H9 (cell line): ENCODE measurements at regions not wholly inside any gene's neighbourhood (a gene's known extent, or its start where the extent isn't known, plus 50 kb on each side); places are given as distances from the start of the nearest gene placed in this dataset.

ENCODE experiments used
- DNase-seq: peaks from one replicate; pipeline ENCODE4 v3.0.0-alpha.2; 2017
- H2AFZ ChIP-seq: one replicate; pipeline ENCODE4 v1.6.1; 2013; ENCODE audit warnings: mild to moderate bottlenecking, low read length, control low read depth, moderate library complexity
- H2AK5ac ChIP-seq: 2 replicates; pipeline ENCODE4 v1.6.1; 2013; ENCODE audit warnings: low read length, control low read depth, mixed read lengths; ENCODE audit not compliant: insufficient read length
- H2BK120ac ChIP-seq: one replicate; pipeline ENCODE4 v1.6.1; 2013; ENCODE audit warnings: low read depth, mild to moderate bottlenecking, low read length, control low read depth, inconsistent platforms; ENCODE audit not compliant: poor library complexity, severe bottlenecking
- H2BK12ac ChIP-seq: 2 replicates; pipeline ENCODE4 v1.6.1; 2013; ENCODE audit warnings: low read length, control low read depth, mixed read lengths, low read depth; ENCODE audit not compliant: insufficient read length
- H2BK15ac ChIP-seq: 2 replicates; pipeline ENCODE4 v1.6.1; 2013; ENCODE audit warnings: low read depth, low read length, control low read depth
- H2BK20ac ChIP-seq: one replicate; pipeline ENCODE4 v1.6.1; 2013; ENCODE audit warnings: low read depth, mild to moderate bottlenecking, low read length, control low read depth, inconsistent platforms; ENCODE audit not compliant: poor library complexity, severe bottlenecking
- H2BK5ac ChIP-seq: 2 replicates; pipeline ENCODE4 v1.6.1; 2013; ENCODE audit warnings: low read length, control low read depth, mixed read lengths; ENCODE audit not compliant: insufficient read length
- H3K14ac ChIP-seq: 2 replicates; pipeline ENCODE4 v1.6.1; 2013; ENCODE audit warnings: low read length, control low read depth; ENCODE audit not compliant: insufficient read depth
- H3K18ac ChIP-seq: 2 replicates; pipeline ENCODE4 v1.6.1; 2013; ENCODE audit warnings: low read depth, mild to moderate bottlenecking, mixed read lengths, low read length, control low read depth; ENCODE audit not compliant: insufficient read length
- H3K23ac ChIP-seq: 2 replicates; pipeline ENCODE4 v1.6.1; 2013; ENCODE audit warnings: low read length, control low read depth, mixed read lengths, low read depth; ENCODE audit not compliant: insufficient read length
- H3K23me2 ChIP-seq: 2 replicates; pipeline ENCODE4 v1.6.1; 2013; ENCODE audit warnings: low read depth, mild to moderate bottlenecking, mixed read lengths, low read length, control low read depth; ENCODE audit not compliant: insufficient read length, poor library complexity, severe bottlenecking
- H3K27ac ChIP-seq: 2 replicates; pipeline ENCODE4 v1.5.1; 2013; ENCODE audit warnings: low read length, control low read depth, mixed read lengths, low read depth; ENCODE audit not compliant: insufficient read length
- H3K27me3 ChIP-seq: 2 replicates; pipeline ENCODE4 v1.6.1; 2013; ENCODE audit warnings: low read length, control low read depth, inconsistent platforms; ENCODE audit not compliant: insufficient read depth
- H3K4ac ChIP-seq: 2 replicates; pipeline ENCODE4 v1.6.1; 2013; ENCODE audit warnings: low read depth, mild to moderate bottlenecking, control low read depth, inconsistent platforms, low read length, moderate library complexity
- H3K4me1 ChIP-seq: 2 replicates; pipeline ENCODE4 v1.6.1; 2013; ENCODE audit warnings: low read length, control low read depth, inconsistent platforms; ENCODE audit not compliant: insufficient read depth
- H3K4me2 ChIP-seq: 2 replicates; pipeline ENCODE4 v1.6.1; 2013; ENCODE audit warnings: low read length, control low read depth, mixed read lengths; ENCODE audit not compliant: insufficient read length, insufficient read depth
- H3K56ac ChIP-seq: 2 replicates; pipeline ENCODE4 v1.6.1; 2013; ENCODE audit warnings: low read depth, mild to moderate bottlenecking, mixed read lengths, low read length, control low read depth; ENCODE audit not compliant: insufficient read length
- H3K79me1 ChIP-seq: 2 replicates; pipeline ENCODE4 v1.6.1; 2013; ENCODE audit warnings: low read depth, mild to moderate bottlenecking, moderate library complexity, low read length, control low read depth, inconsistent platforms; ENCODE audit not compliant: insufficient read depth, poor library complexity, severe bottlenecking
- H3K79me2 ChIP-seq: 2 replicates; pipeline ENCODE4 v1.6.1; 2013; ENCODE audit warnings: low read length, control low read depth, inconsistent platforms; ENCODE audit not compliant: insufficient read depth
- H3K9ac ChIP-seq: 2 replicates; pipeline ENCODE4 v1.6.1; 2013; ENCODE audit warnings: low read length, control low read depth, mixed read lengths; ENCODE audit not compliant: insufficient read length; ENCODE audit errors: extremely low read depth
- H3K9me3 ChIP-seq: one replicate; pipeline ENCODE4 v1.6.1; 2013; ENCODE audit warnings: low read depth, low read length, inconsistent platforms; ENCODE audit not compliant: control insufficient read depth
- H3T11ph ChIP-seq: one replicate; pipeline ENCODE4 v1.6.1; 2013; ENCODE audit warnings: mild to moderate bottlenecking, low read length, control low read depth, inconsistent platforms
- H4K20me1 ChIP-seq: one replicate; pipeline ENCODE4 v1.6.1; 2013; ENCODE audit not compliant: control insufficient read depth, insufficient read length, insufficient read depth
- H4K5ac ChIP-seq: 2 replicates; pipeline ENCODE4 v1.6.1; 2013; ENCODE audit warnings: low read depth, mild to moderate bottlenecking, mixed read lengths, low read length, control low read depth; ENCODE audit not compliant: insufficient read length
- H4K8ac ChIP-seq: replicated peaks from 2 replicates; pipeline ENCODE4 v1.6.1; 2013; ENCODE audit warnings: low read length, control low read depth, mixed read lengths, low read depth; ENCODE audit not compliant: insufficient read length
- H4K91ac ChIP-seq: 2 replicates; pipeline ENCODE4 v1.6.1; 2013; ENCODE audit warnings: low read depth, mild to moderate bottlenecking, moderate library complexity, mixed read lengths, low read length, control low read depth; ENCODE audit not compliant: insufficient read length
- H3K27ac Mint-ChIP-seq, 3 experiments: 2 replicates in 2 of 3; 3 replicates in 1 of 3; pipeline ENCODE4 v1.8.0; 2020 to 2021; ENCODE audit warnings: mixed read lengths in 3 of 3, mild to moderate bottlenecking in 1 of 3, moderate library complexity in 1 of 3
- H3K27me3 Mint-ChIP-seq: 2 replicates; pipeline ENCODE4 v1.8.0; 2021; ENCODE audit warnings: low read depth, mild to moderate bottlenecking, moderate library complexity, mixed read lengths
- H3K36me3 Mint-ChIP-seq, 3 experiments: 2 replicates in 2 of 3; 3 replicates in 1 of 3; pipeline ENCODE4 v1.8.0; 2020 to 2021; ENCODE audit warnings: low read depth in 3 of 3, mixed read lengths in 3 of 3; ENCODE audit not compliant: insufficient read depth in 1 of 3
- H3K4me1 Mint-ChIP-seq, 2 experiments: 2 replicates each; pipeline ENCODE4 v1.8.0; 2020; ENCODE audit warnings: mixed read lengths in 2 of 2
- H3K4me3 Mint-ChIP-seq, 2 experiments: 2 replicates in 1 of 2; 3 replicates in 1 of 2; pipeline ENCODE4 v1.8.0; 2020 to 2021; ENCODE audit warnings: mild to moderate bottlenecking in 2 of 2, mixed read lengths in 2 of 2, moderate library complexity in 1 of 2
- H3K9me3 Mint-ChIP-seq, 2 experiments: 2 replicates in 1 of 2; 3 replicates in 1 of 2; pipeline ENCODE4 v1.8.0; 2020; ENCODE audit warnings: mild to moderate bottlenecking in 2 of 2, mixed read lengths in 2 of 2, moderate library complexity in 1 of 2
- CTCF ChIP-seq: fragments of 200-600 bp; sonication (generic); conservative IDR thresholded peaks from 3 replicates; pipeline ENCODE4 v1.8.0; 2021; ENCODE audit warnings: antibody characterized with exemption, mild to moderate bottlenecking
- WGBS: extraction: QIAGEN DNeasy Blood & Tissue Kit; methylation state at CpG from one replicate; pipeline ENCODE4 v1.1.7; 2013; ENCODE audit warnings: missing lambda C conversion rate, low lambda C conversion rate, mixed read lengths; ENCODE audit not compliant: insufficient read length; ENCODE audit errors: extremely low coverage; 5-methylcytosine and 5-hydroxymethylcytosine counted together

DNA sequence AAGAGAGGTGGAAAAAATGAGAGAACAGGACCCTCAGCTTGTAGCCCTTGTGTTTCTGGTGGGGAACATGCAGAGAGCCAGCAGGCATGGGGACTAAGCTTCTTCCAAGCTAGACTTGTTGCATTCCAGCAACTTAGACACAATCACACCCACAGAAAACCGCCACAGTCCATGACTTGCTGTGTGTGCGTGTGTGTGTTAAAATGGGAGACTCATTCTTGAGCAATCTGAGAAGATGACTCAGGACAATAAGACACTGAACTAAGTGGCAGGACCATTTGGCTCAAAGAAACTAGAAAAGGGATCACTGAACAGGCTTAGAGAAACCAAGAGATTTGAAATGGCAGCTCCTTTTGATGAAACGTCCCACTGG, 78.0 kb downstream of the HLX start:
- Histone ChIP-seq H2AFZ (no peak overlapping the region), H3K23ac (no peak overlapping the region), H2AK5ac (no peak overlapping the region), H3K79me1 (no peaks in the 10 kb centered on the region), H3T11ph (no peak overlapping the region), H2BK20ac (no peak overlapping the region), H3K4me2 (no peak overlapping the region), H2BK12ac (no peak overlapping the region), H4K91ac (no peak overlapping the region), H4K20me1 (no peaks in the 10 kb centered on the region), H4K5ac (no peak overlapping the region), H3K27me3 (no peaks in the 10 kb centered on the region), H3K9me3 (no peaks in the 10 kb centered on the region), H2BK5ac (no peak overlapping the region), H3K14ac (no peak overlapping the region), H3K79me2 (no peaks in the 10 kb centered on the region), H3K4me1 (no peaks in the 10 kb centered on the region), H4K8ac (no peak overlapping the region), H3K23me2 (no peaks in the 10 kb centered on the region), H2BK120ac (no peak overlapping the region), H3K18ac (no peak overlapping the region), H2BK15ac (no peak overlapping the region), H3K56ac (no peak overlapping the region), H3K9ac (no peak overlapping the region), H3K4ac (no peak overlapping the region), H3K27ac (no peak overlapping the region)
- no CpG with 5 or more reads among the region's 3 CpGs for WGBS
- no peak overlapping the region for H3K4me3 Mint-ChIP-seq
- no peaks in the 10 kb centered on the region for H3K9me3 Mint-ChIP-seq
- no peaks in the 10 kb centered on the region for H3K4me1 Mint-ChIP-seq
- no peaks in the 10 kb centered on the region for H3K36me3 Mint-ChIP-seq
- no peak for DNase-seq
- H3K27ac Mint-ChIP-seq: no peak overlapping the region
- no peaks in the 10 kb centered on the region for H3K27me3 Mint-ChIP-seq
- TF ChIP-seq CTCF: no peak
